B cell (primary cell): ENCODE measurements at regions not wholly inside any gene's neighbourhood (a gene's known extent, or its start where the extent isn't known, plus 50 kb on each side); places are given as distances from the start of the nearest gene placed in this dataset.

Experiments used
- ATAC-seq: fragments of 200-7000 bp; cut with Tn5 transposase; one replicate; pipeline ENCODE4 v1.10.0; 2021; ENCODE audit warnings: low read depth, mild to moderate bottlenecking, moderate number of reproducible peaks, moderate library complexity
- CTCF ChIA-PET: fragments of 350-600 bp; sonication (Branson Sonifier 250); formaldehyde crosslinking; loops from one replicate; lab custom pipeline; 2021; ENCODE audit warnings: antibody characterized with exemption, inconsistent platforms; lab: Charles Lee
- POLR2A ChIA-PET: fragments of 350-600 bp; sonication (Branson Sonifier 250); formaldehyde crosslinking; loops from one replicate; lab custom pipeline; 2021; ENCODE audit warnings: antibody characterized with exemption; lab: Charles Lee
- DNase-seq: peaks from one replicate; pipeline ENCODE4 v3.0.0; 2013
- H2AFZ ChIP-seq: 2 replicates; pipeline ENCODE4 v1.6.1; 2012; ENCODE audit warnings: mild to moderate bottlenecking, low read depth, low read length; ENCODE audit not compliant: insufficient read depth, poor library complexity, severe bottlenecking
- H3K27ac ChIP-seq, 2 donors: 1 replicate in 1 of 2; 2 replicates in 1 of 2; pipeline ENCODE4 v1.5.1; 2012 to 2013; ENCODE audit warnings: low read length in 2 of 2, mild to moderate bottlenecking in 2 of 2, moderate library complexity in 1 of 2
- H3K27me3 ChIP-seq, 4 experiments: fragments of 200-600 bp in 1 of 4; sonication (generic) in 1 of 4; replicated peaks in 1 of 4; 1 replicate in 2 of 4; 2 replicates in 2 of 4; pipeline versions ENCODE4 v1.6.1 to v1.7.0; 2013 to 2016; ENCODE audit warnings: low read length in 3 of 4, mild to moderate bottlenecking in 2 of 4, mixed read lengths in 1 of 4, moderate library complexity in 1 of 4; ENCODE audit not compliant: insufficient read depth in 4 of 4, control insufficient read depth in 3 of 4; ENCODE audit errors: control extremely low read depth in 1 of 4
- H3K36me3 ChIP-seq, 2 experiments: replicated peaks in 1 of 2; 1 replicate in 1 of 2; 2 replicates in 1 of 2; pipeline versions ENCODE4 v1.6.1 to v1.7.1; 2013; ENCODE audit warnings: low read length in 1 of 2; ENCODE audit not compliant: insufficient read depth in 2 of 2, control insufficient read depth in 1 of 2; ENCODE audit errors: control extremely low read depth in 1 of 2, extremely low read depth in 1 of 2
- H3K4me1 ChIP-seq, 2 donors: fragments of 200-600 bp in 1 of 2; sonication (generic) in 1 of 2; 1 replicate in 1 of 2; 2 replicates in 1 of 2; pipeline versions ENCODE4 v1.5.1 to v1.6.1; 2013 to 2017; ENCODE audit warnings: low read length in 2 of 2; ENCODE audit not compliant: control insufficient read depth in 2 of 2, insufficient read depth in 2 of 2
- H3K4me2 ChIP-seq: replicated peaks from 2 replicates; pipeline ENCODE3; 2012; ENCODE audit warnings: mild to moderate bottlenecking, low read depth, low read length; ENCODE audit not compliant: poor library complexity, severe bottlenecking
- H3K4me3 ChIP-seq, 5 experiments: fragments of 200-600 bp in 1 of 5; sonication (generic) in 1 of 5; 1 replicate in 3 of 5; 2 replicates in 2 of 5; pipeline versions ENCODE4 v1.5.1 to v1.7.0; 2011 to 2016; ENCODE audit warnings: low read length in 4 of 5, mild to moderate bottlenecking in 4 of 5, low read depth in 2 of 5, control low read depth in 1 of 5, moderate library complexity in 1 of 5; ENCODE audit not compliant: insufficient read depth in 1 of 5; ENCODE audit errors: control extremely low read depth in 1 of 5, extremely low read depth in 1 of 5
- H3K79me2 ChIP-seq: fragments of 200-600 bp; sonication (generic); one replicate; pipeline ENCODE4 v1.6.0; 2016; ENCODE audit warnings: low read length; ENCODE audit not compliant: control insufficient read depth, insufficient read depth
- H3K9ac ChIP-seq: fragments of 200-600 bp; sonication (generic); 2 replicates; pipeline ENCODE4 v1.6.1; 2017; ENCODE audit warnings: mild to moderate bottlenecking, low read length, moderate library complexity
- H3K9me3 ChIP-seq, 3 donors: one replicate each; pipeline versions ENCODE4 v1.6.1 to v1.7.1; 2013; ENCODE audit warnings: low read length in 2 of 3; ENCODE audit not compliant: control insufficient read depth in 2 of 3, insufficient read depth in 1 of 3; ENCODE audit errors: control extremely low read depth in 1 of 3
- H4K20me1 ChIP-seq: 2 replicates; pipeline ENCODE4 v1.6.0; 2012; ENCODE audit warnings: mild to moderate bottlenecking, low read length; ENCODE audit not compliant: insufficient read depth, control insufficient read depth, poor library complexity, severe bottlenecking
- H3K27ac Mint-ChIP-seq: one replicate; pipeline ENCODE4 v1.8.0; 2021; ENCODE audit warnings: mixed read lengths
- H3K27me3 Mint-ChIP-seq: one replicate; pipeline ENCODE4 v1.8.0; 2021; ENCODE audit warnings: mixed read lengths
- H3K4me1 Mint-ChIP-seq: one replicate; pipeline ENCODE4 v1.8.0; 2021; ENCODE audit warnings: mixed read lengths
- H3K4me3 Mint-ChIP-seq: one replicate; pipeline ENCODE4 v1.8.0; 2021; ENCODE audit warnings: mixed read lengths
- H3K9me3 Mint-ChIP-seq: one replicate; pipeline ENCODE4 v1.8.0; 2022; ENCODE audit warnings: mixed read lengths; ENCODE audit not compliant: insufficient read depth
- EZH2 ChIP-seq: IDR thresholded peaks from 2 replicates; pipeline ENCODE4 v1.6.1; 2012; ENCODE audit warnings: borderline replicate concordance, low read depth, mild to moderate bottlenecking, moderate library complexity, low read length; ENCODE audit not compliant: insufficient read depth, poor library complexity, severe bottlenecking
- WGBS: methylation state at CpG from one replicate; pipeline ENCODE4 v1.1.5; 2013; ENCODE audit warnings: missing lambda C conversion rate; ENCODE audit not compliant: insufficient coverage; 5-methylcytosine and 5-hydroxymethylcytosine counted together
- intact Hi-C: fragments of 100-400 bp; cut with micrococcal nuclease; formaldehyde crosslinking; loops from one replicate; pipeline ENCODE4 v1.10.0; 2022
- TF ChIP-seq, protein P1 (sequence below): fragments of 200-600 bp; IDR thresholded peaks from one replicate; pipeline ENCODE4 v1.8.0; 2022; ENCODE audit warnings: antibody characterized with exemption, mild to moderate bottlenecking

DNA sequence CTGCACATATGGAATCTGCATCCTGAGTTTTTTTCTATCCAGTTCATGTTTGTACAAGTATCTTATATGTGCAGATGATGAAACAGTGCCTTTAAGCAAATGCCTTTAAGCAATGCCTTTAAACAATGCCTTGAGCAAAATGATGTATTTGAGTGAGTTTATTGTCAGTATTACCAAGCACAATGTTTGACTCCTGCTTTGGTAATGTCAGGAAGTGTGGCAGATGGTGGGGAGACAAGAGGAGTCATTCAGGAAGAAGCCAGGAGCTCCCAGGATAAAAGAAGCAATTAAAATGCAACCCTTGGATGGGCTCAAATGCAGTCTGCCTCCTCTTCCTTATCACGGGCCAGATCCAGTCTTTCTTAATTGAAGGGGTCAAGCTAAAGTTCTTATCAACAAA, 108.7 kb upstream of the KCNJ15 start:
- Histone ChIP-seq H3K4me2 (no peak overlapping the region), H3K4me3 (no peak overlapping the region), H3K27ac (no peak overlapping the region), H3K9ac (no peak overlapping the region), H4K20me1 (no peaks in the 10 kb centered on the region), H3K27me3 (no peaks in the 10 kb centered on the region), H3K36me3 (no peaks in the 10 kb centered on the region), H2AFZ (no peak overlapping the region), H3K9me3 (peaks cover 0 to 2% (median 0%) of the 10 kb centered on the region in 3 donors), H3K79me2 (no peaks in the 10 kb centered on the region), H3K4me1 (no peaks in the 10 kb centered on the region)
- no CpG with 5 or more reads among the region's 1 CpG for WGBS
- intact Hi-C loops: no loop called here
- H3K4me1 Mint-ChIP-seq: no peaks in the 10 kb centered on the region
- ATAC-seq (no peak), DNase-seq (no peak)
- TF ChIP-seq, protein P1, sequence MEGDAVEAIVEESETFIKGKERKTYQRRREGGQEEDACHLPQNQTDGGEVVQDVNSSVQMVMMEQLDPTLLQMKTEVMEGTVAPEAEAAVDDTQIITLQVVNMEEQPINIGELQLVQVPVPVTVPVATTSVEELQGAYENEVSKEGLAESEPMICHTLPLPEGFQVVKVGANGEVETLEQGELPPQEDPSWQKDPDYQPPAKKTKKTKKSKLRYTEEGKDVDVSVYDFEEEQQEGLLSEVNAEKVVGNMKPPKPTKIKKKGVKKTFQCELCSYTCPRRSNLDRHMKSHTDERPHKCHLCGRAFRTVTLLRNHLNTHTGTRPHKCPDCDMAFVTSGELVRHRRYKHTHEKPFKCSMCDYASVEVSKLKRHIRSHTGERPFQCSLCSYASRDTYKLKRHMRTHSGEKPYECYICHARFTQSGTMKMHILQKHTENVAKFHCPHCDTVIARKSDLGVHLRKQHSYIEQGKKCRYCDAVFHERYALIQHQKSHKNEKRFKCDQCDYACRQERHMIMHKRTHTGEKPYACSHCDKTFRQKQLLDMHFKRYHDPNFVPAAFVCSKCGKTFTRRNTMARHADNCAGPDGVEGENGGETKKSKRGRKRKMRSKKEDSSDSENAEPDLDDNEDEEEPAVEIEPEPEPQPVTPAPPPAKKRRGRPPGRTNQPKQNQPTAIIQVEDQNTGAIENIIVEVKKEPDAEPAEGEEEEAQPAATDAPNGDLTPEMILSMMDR: no peak
- H3K27me3 Mint-ChIP-seq: no peaks in the 10 kb centered on the region
- H3K27ac Mint-ChIP-seq: no peak overlapping the region
- no peak overlapping the region for H3K4me3 Mint-ChIP-seq
- POLR2A ChIA-PET: no interaction called here
- H3K9me3 Mint-ChIP-seq: peaks cover 11% of the 10 kb centered on the region
- CTCF ChIA-PET: no interaction called here

DNA sequence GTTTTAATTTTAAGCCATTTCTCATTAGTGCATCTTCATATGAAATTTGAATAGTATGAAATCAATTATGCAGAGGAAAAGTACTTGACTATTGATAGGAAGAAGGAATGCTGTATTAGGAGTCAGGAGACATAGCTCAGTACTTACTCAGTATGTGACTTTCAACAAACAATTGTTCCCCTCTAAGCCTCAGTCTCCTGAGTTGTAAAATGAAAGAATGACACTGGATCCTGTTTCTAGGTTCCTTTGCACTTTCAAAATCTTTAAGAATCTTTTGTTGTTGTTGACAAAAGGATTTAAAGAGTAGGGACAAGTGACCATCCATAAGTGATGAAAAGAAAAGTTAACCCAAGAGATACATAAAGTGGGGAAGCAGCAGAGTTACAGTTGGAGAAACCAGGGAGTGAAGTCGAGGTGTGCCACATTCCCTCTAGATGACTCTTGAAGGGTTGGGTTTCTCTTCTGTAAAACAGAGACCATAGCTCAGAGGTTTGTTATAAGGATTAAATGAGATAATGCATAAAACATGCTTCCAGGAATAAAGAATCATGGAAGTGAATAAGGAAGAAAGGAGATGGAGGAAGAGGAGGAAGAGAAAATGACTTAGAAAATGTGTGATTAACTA, 105.7 kb upstream of the KCNJ15 start:
- Histone ChIP-seq H3K27me3 (no peaks in the 10 kb centered on the region), H3K4me2 (no peak overlapping the region), H3K9ac (no peak overlapping the region), H3K27ac (no peak overlapping the region), H3K4me1 (no peaks in the 10 kb centered on the region), H3K9me3 (no peaks in the 10 kb centered on the region), H3K79me2 (no peaks in the 10 kb centered on the region), H2AFZ (no peak overlapping the region), H3K4me3 (no peak overlapping the region), H4K20me1 (no peaks in the 10 kb centered on the region), H3K36me3 (no peaks in the 10 kb centered on the region)
- Mint-ChIP-seq H3K27ac (no peak overlapping the region), H3K4me1 (no peaks in the 10 kb centered on the region), H3K27me3 (peaks cover 8% of the 10 kb centered on the region), H3K9me3 (no peaks in the 10 kb centered on the region), H3K4me3 (no peak overlapping the region)
- ChIA-PET CTCF (no interaction called here), POLR2A (no interaction called here)
- WGBS: 83% methylated on average over 1 of the region's 1 CpG
- no peak for TF ChIP-seq EZH2
- TF ChIP-seq, protein P1: no peak
- intact Hi-C loops: loop anchor here (10.0 kb wide), 1 partner anchor 64 kb away; no protein-coding TSS in a partner anchor
- no peak for ATAC-seq
- no peak for DNase-seq
